Sigmoid colon (tissue), 4 donors: ENCODE measurements at regions not wholly inside any gene's neighbourhood (a gene's known extent, or its start where the extent isn't known, plus 50 kb on each side); places are given as distances from the start of the nearest gene placed in this dataset.

Experiments used
- EP300 ChIP-seq, 4 donors: sonication (generic); formaldehyde crosslinking; IDR thresholded peaks; one replicate each; pipeline ENCODE4 v1.6.1; 2017; ENCODE audit warnings: antibody characterized with exemption in 4 of 4
- POLR2A ChIP-seq, 2 donors: fragments of 450-650 bp; IDR thresholded peaks; one replicate each; pipeline ENCODE4 v1.6.1; 2016; ENCODE audit warnings: antibody characterized with exemption in 2 of 2, mild to moderate bottlenecking in 2 of 2, moderate library complexity in 2 of 2
- TF ChIP-seq, protein P1 (sequence below), 4 experiments: fragments of 450-650 bp in 3 of 4; fragments of 200-600 bp in 1 of 4; IDR thresholded peaks; one replicate each; pipeline ENCODE4 v1.5.1; 2016 to 2019; ENCODE audit warnings: antibody characterized with exemption in 4 of 4, mild to moderate bottlenecking in 3 of 4, moderate library complexity in 2 of 4

- TF ChIP-seq, protein P1, sequence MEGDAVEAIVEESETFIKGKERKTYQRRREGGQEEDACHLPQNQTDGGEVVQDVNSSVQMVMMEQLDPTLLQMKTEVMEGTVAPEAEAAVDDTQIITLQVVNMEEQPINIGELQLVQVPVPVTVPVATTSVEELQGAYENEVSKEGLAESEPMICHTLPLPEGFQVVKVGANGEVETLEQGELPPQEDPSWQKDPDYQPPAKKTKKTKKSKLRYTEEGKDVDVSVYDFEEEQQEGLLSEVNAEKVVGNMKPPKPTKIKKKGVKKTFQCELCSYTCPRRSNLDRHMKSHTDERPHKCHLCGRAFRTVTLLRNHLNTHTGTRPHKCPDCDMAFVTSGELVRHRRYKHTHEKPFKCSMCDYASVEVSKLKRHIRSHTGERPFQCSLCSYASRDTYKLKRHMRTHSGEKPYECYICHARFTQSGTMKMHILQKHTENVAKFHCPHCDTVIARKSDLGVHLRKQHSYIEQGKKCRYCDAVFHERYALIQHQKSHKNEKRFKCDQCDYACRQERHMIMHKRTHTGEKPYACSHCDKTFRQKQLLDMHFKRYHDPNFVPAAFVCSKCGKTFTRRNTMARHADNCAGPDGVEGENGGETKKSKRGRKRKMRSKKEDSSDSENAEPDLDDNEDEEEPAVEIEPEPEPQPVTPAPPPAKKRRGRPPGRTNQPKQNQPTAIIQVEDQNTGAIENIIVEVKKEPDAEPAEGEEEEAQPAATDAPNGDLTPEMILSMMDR (IDR thresholded peaks at IDR 0.05) = no peak
- TF ChIP-seq EP300 (IDR thresholded peaks at IDR 0.05) (no peak), POLR2A (IDR thresholded peaks at IDR 0.05) (no peak)
Observed at GRCh38 chr9:92173318-92173717, 58.1 kb upstream of the SPTLC1 start.
